HepG2 (cell line): ENCODE measurements at regions not wholly inside any gene's neighbourhood (a gene's known extent, or its start where the extent isn't known, plus 50 kb on each side); places are given as distances from the start of the nearest gene placed in this dataset.

ENCODE experiments used
- CAMTA2 ChIP-seq: sonication (generic); formaldehyde crosslinking; IDR thresholded peaks from 2 replicates; pipeline ENCODE4 v1.4.0; 2020; ENCODE audit warnings: mild to moderate bottlenecking, missing genetic modification reagents, borderline replicate concordance
- MED8 ChIP-seq: sonication (generic); formaldehyde crosslinking; IDR thresholded peaks from 2 replicates; pipeline ENCODE4 v1.8.1; 2023; ENCODE audit warnings: mild to moderate bottlenecking, missing genetic modification reagents; ENCODE audit not compliant: insufficient replicate concordance
- MIER2 ChIP-seq: IDR thresholded peaks from 2 replicates; pipeline ENCODE4 v1.6.1; 2016; ENCODE audit warnings: missing biosample characterization, missing genetic modification reagents
- NAIF1 ChIP-seq: sonication (generic); formaldehyde crosslinking; IDR thresholded peaks from 2 replicates; pipeline ENCODE4 v1.5.0; 2020; ENCODE audit warnings: mild to moderate bottlenecking, missing genetic modification reagents, borderline replicate concordance
- SNAPC2 ChIP-seq: sonication (generic); formaldehyde crosslinking; IDR thresholded peaks from 2 replicates; pipeline ENCODE4 v1.8.1; 2022; ENCODE audit warnings: mild to moderate bottlenecking, missing genetic modification reagents
- ZFP82 ChIP-seq: sonication (generic); formaldehyde crosslinking; IDR thresholded peaks from 2 replicates; pipeline ENCODE4 v1.5.1; 2020; ENCODE audit warnings: mild to moderate bottlenecking, missing genetic modification reagents, borderline replicate concordance
- ZNF232 ChIP-seq: sonication (generic); formaldehyde crosslinking; IDR thresholded peaks from 2 replicates; pipeline ENCODE4 v1.4.0; 2020; ENCODE audit warnings: missing genetic modification reagents, borderline replicate concordance
- ZNF432 ChIP-seq: sonication (generic); formaldehyde crosslinking; IDR thresholded peaks from 2 replicates; pipeline ENCODE4 v1.5.0; 2020; ENCODE audit warnings: missing genetic modification reagents, mild to moderate bottlenecking, borderline replicate concordance
- ZNF460 ChIP-seq: sonication (generic); formaldehyde crosslinking; IDR thresholded peaks from 2 replicates; pipeline ENCODE4 v1.5.1; 2020; ENCODE audit warnings: missing genetic modification reagents, mild to moderate bottlenecking, borderline replicate concordance
- TF ChIP-seq, protein P1 (sequence below): sonication (generic); formaldehyde crosslinking; IDR thresholded peaks from 2 replicates; pipeline ENCODE4 v1.4.0; 2020; ENCODE audit warnings: missing genetic modification reagents, borderline replicate concordance
- TF ChIP-seq, protein P2 (sequence below): sonication (generic); formaldehyde crosslinking; IDR thresholded peaks from 2 replicates; pipeline ENCODE4 v1.4.0; 2020; ENCODE audit warnings: missing genetic modification reagents, mild to moderate bottlenecking, borderline replicate concordance
- TF ChIP-seq, protein P3 (sequence below): sonication (generic); formaldehyde crosslinking; IDR thresholded peaks from 2 replicates; pipeline ENCODE4 v1.4.0; 2020; ENCODE audit warnings: missing genetic modification reagents
- TF ChIP-seq, protein P4 (sequence below): sonication (generic); formaldehyde crosslinking; IDR thresholded peaks from 2 replicates; pipeline ENCODE4 v1.4.0; 2020; ENCODE audit warnings: mild to moderate bottlenecking, missing genetic modification reagents

DNA sequence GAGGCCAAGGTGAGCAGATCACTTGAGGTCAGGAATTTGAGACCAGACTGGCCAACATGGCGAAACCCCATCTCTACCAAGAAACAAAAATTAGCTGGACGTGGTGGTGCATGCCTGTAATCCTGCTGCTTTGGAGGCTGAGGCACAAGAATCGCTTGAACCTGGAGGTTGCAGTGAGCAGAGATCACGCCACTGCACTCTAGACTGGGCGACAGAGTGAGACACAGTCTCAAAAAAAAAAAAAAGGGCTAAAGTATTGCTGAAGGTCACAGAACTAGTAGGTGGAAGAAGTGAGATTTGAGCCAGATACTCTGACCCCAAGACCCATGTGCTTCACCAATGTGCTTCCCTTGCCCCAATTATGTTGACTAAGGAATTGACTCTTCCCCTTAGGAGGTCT lies 112.0 kb downstream of the NPIPB5 start (continued):
- TF ChIP-seq, protein P1, sequence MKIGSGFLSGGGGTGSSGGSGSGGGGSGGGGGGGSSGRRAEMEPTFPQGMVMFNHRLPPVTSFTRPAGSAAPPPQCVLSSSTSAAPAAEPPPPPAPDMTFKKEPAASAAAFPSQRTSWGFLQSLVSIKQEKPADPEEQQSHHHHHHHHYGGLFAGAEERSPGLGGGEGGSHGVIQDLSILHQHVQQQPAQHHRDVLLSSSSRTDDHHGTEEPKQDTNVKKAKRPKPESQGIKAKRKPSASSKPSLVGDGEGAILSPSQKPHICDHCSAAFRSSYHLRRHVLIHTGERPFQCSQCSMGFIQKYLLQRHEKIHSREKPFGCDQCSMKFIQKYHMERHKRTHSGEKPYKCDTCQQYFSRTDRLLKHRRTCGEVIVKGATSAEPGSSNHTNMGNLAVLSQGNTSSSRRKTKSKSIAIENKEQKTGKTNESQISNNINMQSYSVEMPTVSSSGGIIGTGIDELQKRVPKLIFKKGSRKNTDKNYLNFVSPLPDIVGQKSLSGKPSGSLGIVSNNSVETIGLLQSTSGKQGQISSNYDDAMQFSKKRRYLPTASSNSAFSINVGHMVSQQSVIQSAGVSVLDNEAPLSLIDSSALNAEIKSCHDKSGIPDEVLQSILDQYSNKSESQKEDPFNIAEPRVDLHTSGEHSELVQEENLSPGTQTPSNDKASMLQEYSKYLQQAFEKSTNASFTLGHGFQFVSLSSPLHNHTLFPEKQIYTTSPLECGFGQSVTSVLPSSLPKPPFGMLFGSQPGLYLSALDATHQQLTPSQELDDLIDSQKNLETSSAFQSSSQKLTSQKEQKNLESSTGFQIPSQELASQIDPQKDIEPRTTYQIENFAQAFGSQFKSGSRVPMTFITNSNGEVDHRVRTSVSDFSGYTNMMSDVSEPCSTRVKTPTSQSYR (CRISPR knock-in tag), result no peak
- TF ChIP-seq, protein P2, sequence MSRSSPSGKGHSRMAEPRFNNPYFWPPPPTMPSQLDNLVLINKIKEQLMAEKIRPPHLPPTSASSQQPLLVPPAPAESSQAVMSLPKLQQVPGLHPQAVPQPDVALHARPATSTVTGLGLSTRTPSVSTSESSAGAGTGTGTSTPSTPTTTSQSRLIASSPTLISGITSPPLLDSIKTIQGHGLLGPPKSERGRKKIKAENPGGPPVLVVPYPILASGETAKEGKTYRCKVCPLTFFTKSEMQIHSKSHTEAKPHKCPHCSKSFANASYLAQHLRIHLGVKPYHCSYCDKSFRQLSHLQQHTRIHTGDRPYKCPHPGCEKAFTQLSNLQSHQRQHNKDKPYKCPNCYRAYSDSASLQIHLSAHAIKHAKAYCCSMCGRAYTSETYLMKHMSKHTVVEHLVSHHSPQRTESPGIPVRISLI, result no peak
- TF ChIP-seq ZNF460 (CRISPR knock-in tag) (no peak), MED8 (CRISPR knock-in tag) (peak; percentile 36), ZNF432 (0 out of 2 replicates have a peak, but pooled peaks have one; percentile 3), ZFP82 (CRISPR knock-in tag) (no peak), CAMTA2 (no peak), ZNF232 (CRISPR knock-in tag) (no peak), SNAPC2 (CRISPR knock-in tag) (no peak), MIER2 (CRISPR knock-in tag) (no peak), NAIF1 (CRISPR knock-in tag) (no peak)
- TF ChIP-seq, protein P3, sequence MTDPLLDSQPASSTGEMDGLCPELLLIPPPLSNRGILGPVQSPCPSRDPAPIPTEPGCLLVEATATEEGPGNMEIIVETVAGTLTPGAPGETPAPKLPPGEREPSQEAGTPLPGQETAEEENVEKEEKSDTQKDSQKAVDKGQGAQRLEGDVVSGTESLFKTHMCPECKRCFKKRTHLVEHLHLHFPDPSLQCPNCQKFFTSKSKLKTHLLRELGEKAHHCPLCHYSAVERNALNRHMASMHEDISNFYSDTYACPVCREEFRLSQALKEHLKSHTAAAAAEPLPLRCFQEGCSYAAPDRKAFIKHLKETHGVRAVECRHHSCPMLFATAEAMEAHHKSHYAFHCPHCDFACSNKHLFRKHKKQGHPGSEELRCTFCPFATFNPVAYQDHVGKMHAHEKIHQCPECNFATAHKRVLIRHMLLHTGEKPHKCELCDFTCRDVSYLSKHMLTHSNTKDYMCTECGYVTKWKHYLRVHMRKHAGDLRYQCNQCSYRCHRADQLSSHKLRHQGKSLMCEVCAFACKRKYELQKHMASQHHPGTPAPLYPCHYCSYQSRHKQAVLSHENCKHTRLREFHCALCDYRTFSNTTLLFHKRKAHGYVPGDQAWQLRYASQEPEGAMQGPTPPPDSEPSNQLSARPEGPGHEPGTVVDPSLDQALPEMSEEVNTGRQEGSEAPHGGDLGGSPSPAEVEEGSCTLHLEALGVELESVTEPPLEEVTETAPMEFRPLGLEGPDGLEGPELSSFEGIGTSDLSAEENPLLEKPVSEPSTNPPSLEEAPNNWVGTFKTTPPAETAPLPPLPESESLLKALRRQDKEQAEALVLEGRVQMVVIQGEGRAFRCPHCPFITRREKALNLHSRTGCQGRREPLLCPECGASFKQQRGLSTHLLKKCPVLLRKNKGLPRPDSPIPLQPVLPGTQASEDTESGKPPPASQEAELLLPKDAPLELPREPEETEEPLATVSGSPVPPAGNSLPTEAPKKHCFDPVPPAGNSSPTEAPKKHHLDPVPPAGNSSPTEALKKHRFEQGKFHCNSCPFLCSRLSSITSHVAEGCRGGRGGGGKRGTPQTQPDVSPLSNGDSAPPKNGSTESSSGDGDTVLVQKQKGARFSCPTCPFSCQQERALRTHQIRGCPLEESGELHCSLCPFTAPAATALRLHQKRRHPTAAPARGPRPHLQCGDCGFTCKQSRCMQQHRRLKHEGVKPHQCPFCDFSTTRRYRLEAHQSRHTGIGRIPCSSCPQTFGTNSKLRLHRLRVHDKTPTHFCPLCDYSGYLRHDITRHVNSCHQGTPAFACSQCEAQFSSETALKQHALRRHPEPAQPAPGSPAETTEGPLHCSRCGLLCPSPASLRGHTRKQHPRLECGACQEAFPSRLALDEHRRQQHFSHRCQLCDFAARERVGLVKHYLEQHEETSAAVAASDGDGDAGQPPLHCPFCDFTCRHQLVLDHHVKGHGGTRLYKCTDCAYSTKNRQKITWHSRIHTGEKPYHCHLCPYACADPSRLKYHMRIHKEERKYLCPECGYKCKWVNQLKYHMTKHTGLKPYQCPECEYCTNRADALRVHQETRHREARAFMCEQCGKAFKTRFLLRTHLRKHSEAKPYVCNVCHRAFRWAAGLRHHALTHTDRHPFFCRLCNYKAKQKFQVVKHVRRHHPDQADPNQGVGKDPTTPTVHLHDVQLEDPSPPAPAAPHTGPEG (CRISPR knock-in tag), result no peak
- TF ChIP-seq, protein P4, sequence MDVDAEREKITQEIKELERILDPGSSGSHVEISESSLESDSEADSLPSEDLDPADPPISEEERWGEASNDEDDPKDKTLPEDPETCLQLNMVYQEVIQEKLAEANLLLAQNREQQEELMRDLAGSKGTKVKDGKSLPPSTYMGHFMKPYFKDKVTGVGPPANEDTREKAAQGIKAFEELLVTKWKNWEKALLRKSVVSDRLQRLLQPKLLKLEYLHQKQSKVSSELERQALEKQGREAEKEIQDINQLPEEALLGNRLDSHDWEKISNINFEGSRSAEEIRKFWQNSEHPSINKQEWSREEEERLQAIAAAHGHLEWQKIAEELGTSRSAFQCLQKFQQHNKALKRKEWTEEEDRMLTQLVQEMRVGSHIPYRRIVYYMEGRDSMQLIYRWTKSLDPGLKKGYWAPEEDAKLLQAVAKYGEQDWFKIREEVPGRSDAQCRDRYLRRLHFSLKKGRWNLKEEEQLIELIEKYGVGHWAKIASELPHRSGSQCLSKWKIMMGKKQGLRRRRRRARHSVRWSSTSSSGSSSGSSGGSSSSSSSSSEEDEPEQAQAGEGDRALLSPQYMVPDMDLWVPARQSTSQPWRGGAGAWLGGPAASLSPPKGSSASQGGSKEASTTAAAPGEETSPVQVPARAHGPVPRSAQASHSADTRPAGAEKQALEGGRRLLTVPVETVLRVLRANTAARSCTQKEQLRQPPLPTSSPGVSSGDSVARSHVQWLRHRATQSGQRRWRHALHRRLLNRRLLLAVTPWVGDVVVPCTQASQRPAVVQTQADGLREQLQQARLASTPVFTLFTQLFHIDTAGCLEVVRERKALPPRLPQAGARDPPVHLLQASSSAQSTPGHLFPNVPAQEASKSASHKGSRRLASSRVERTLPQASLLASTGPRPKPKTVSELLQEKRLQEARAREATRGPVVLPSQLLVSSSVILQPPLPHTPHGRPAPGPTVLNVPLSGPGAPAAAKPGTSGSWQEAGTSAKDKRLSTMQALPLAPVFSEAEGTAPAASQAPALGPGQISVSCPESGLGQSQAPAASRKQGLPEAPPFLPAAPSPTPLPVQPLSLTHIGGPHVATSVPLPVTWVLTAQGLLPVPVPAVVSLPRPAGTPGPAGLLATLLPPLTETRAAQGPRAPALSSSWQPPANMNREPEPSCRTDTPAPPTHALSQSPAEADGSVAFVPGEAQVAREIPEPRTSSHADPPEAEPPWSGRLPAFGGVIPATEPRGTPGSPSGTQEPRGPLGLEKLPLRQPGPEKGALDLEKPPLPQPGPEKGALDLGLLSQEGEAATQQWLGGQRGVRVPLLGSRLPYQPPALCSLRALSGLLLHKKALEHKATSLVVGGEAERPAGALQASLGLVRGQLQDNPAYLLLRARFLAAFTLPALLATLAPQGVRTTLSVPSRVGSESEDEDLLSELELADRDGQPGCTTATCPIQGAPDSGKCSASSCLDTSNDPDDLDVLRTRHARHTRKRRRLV, result peak; percentile 51; the same call in 1 of the 2 replicates
